HepG2 (cell line): ENCODE measurements at regions not wholly inside any gene's neighbourhood (a gene's known extent, or its start where the extent isn't known, plus 50 kb on each side); places are given as distances from the start of the nearest gene placed in this dataset.

ENCODE experiments used
- CTCF ChIP-seq: sonication (generic); formaldehyde crosslinking; IDR thresholded peaks from 2 replicates; pipeline ENCODE4 v1.5.0; 2020; ENCODE audit warnings: mild to moderate bottlenecking, missing genetic modification reagents, moderate library complexity
- LRRFIP1 ChIP-seq: sonication (generic); formaldehyde crosslinking; conservative IDR thresholded peaks from 2 replicates; pipeline ENCODE4 v1.4.0; 2020; ENCODE audit warnings: missing genetic modification reagents
- STAT5B ChIP-seq: sonication (generic); formaldehyde crosslinking; IDR thresholded peaks from 2 replicates; pipeline ENCODE4 v1.4.0; 2020; ENCODE audit warnings: missing genetic modification reagents

- TF ChIP-seq CTCF (peak; percentile 51), LRRFIP1 (no peak), STAT5B (CRISPR knock-in tag) (no peak)
These were observed 67.4 kb downstream of the HHEX start for GRCh38 chr10:92757066-92757710.
